ENCODE measurements at regions not wholly inside any gene's neighbourhood (a gene's known extent, or its start where the extent isn't known, plus 50 kb on each side); places are given as distances from the start of the nearest gene placed in this dataset.

GRCh38 chr10:131532745-131533341, 221.3 kb upstream of the TCERG1L start:
- no peak for TF ChIP-seq GATA3 (IDR thresholded peaks at IDR 0.05; ENCODE audit: low read depth, low read length)
- no peak for TF ChIP-seq GATA2 (IDR thresholded peaks at IDR 0.05; ENCODE audit: low read depth, low read length)

- TF ChIP-seq GATA3 (IDR thresholded peaks at IDR 0.05; ENCODE audit: low read depth, low read length) (no peak), GATA2 (IDR thresholded peaks at IDR 0.05; ENCODE audit: low read depth, low read length) (no peak)
These were observed 222.5 kb upstream of the TCERG1L start for GRCh38 chr10:131533846-131534526.

- TF ChIP-seq GATA3 (IDR thresholded peaks at IDR 0.05; ENCODE audit: low read depth, low read length), result no peak
- TF ChIP-seq GATA2 (IDR thresholded peaks at IDR 0.05; ENCODE audit: low read depth, low read length), result no peak
These were observed 223.3 kb upstream of the TCERG1L start for GRCh38 chr10:131534836-131535235.

GRCh38 chr10:131536676-131537075, 225.2 kb upstream of the TCERG1L start:
- no peak for TF ChIP-seq GATA2 (IDR thresholded peaks at IDR 0.05; ENCODE audit: low read depth, low read length)
- TF ChIP-seq GATA3 (IDR thresholded peaks at IDR 0.05; ENCODE audit: low read depth, low read length), result no peak

- TF ChIP-seq GATA2 (IDR thresholded peaks at IDR 0.05; ENCODE audit: low read depth, low read length) (no peak), GATA3 (IDR thresholded peaks at IDR 0.05; ENCODE audit: low read depth, low read length) (no peak)
These were observed 225.8 kb upstream of the TCERG1L start for GRCh38 chr10:131537281-131537680.

- TF ChIP-seq GATA3 (IDR thresholded peaks at IDR 0.05; ENCODE audit: low read depth, low read length), result no peak
These were observed 233.0 kb upstream of the TCERG1L start for GRCh38 chr10:131544495-131544894.

- no peak for TF ChIP-seq GATA2 (IDR thresholded peaks at IDR 0.05; ENCODE audit: low read depth, low read length)
- TF ChIP-seq GATA3 (IDR thresholded peaks at IDR 0.05; ENCODE audit: low read depth, low read length), result no peak
These were observed 234.7 kb upstream of the TCERG1L start for GRCh38 chr10:131546086-131546810.

GRCh38 chr10:131547129-131547799, 235.7 kb upstream of the TCERG1L start:
- TF ChIP-seq GATA2 (IDR thresholded peaks at IDR 0.05; ENCODE audit: low read depth, low read length) (no peak), GATA3 (IDR thresholded peaks at IDR 0.05; ENCODE audit: low read depth, low read length) (no peak)

GRCh38 chr10:131548176-131548575, 236.7 kb upstream of the TCERG1L start:
- no peak for TF ChIP-seq GATA2 (IDR thresholded peaks at IDR 0.05; ENCODE audit: low read depth, low read length)
- no peak for TF ChIP-seq GATA3 (IDR thresholded peaks at IDR 0.05; ENCODE audit: low read depth, low read length)

- TF ChIP-seq GATA2 (IDR thresholded peaks at IDR 0.05; ENCODE audit: low read depth, low read length) (no peak), GATA3 (IDR thresholded peaks at IDR 0.05; ENCODE audit: low read depth, low read length) (no peak)
These were observed 237.6 kb upstream of the TCERG1L start for GRCh38 chr10:131549116-131549515.

- TF ChIP-seq GATA2 (IDR thresholded peaks at IDR 0.05; ENCODE audit: low read depth, low read length) (no peak), GATA3 (IDR thresholded peaks at IDR 0.05; ENCODE audit: low read depth, low read length) (no peak)
These were observed 241.6 kb upstream of the TCERG1L start for GRCh38 chr10:131553121-131553520.

GRCh38 chr10:131553581-131553980, 242.1 kb upstream of the TCERG1L start:
- TF ChIP-seq GATA2 (IDR thresholded peaks at IDR 0.05; ENCODE audit: low read depth, low read length) (no peak), GATA3 (IDR thresholded peaks at IDR 0.05; ENCODE audit: low read depth, low read length) (no peak)

- TF ChIP-seq GATA2 (IDR thresholded peaks at IDR 0.05; ENCODE audit: low read depth, low read length) (no peak), GATA3 (IDR thresholded peaks at IDR 0.05; ENCODE audit: low read depth, low read length) (no peak)
These were observed 243.3 kb upstream of the TCERG1L start for GRCh38 chr10:131554821-131555220.

GRCh38 chr10:131555406-131555805, 243.9 kb upstream of the TCERG1L start:
- TF ChIP-seq GATA3 (IDR thresholded peaks at IDR 0.05; ENCODE audit: low read depth, low read length), result no peak
- TF ChIP-seq GATA2 (IDR thresholded peaks at IDR 0.05; ENCODE audit: low read depth, low read length), result no peak

All from SH-SY5Y (cell line).